HG02852 (cell line): ENCODE measurements at regions not wholly inside any gene's neighbourhood (a gene's known extent, or its start where the extent isn't known, plus 50 kb on each side); places are given as distances from the start of the nearest gene placed in this dataset.

ENCODE experiments used
- ATAC-seq: cut with Tn5 transposase; IDR thresholded peaks from one replicate; pipeline ENCODE4 v1.9.1; 2021; ENCODE audit warnings: mild to moderate bottlenecking, moderate library complexity; ENCODE audit not compliant: unreplicated experiment

- no peak for ATAC-seq
Observed at GRCh38 chr10:91691981-91692380, 59.1 kb upstream of the PPP1R3C start.

GRCh38 chr10:91690996-91691676 lies 58.3 kb upstream of the PPP1R3C start:
- ATAC-seq: no peak

- no peak for ATAC-seq
Observed at GRCh38 chr10:91690412-91690811, 57.5 kb upstream of the PPP1R3C start.

- no peak for ATAC-seq
Observed at GRCh38 chr10:91689731-91690168, 56.9 kb upstream of the PPP1R3C start.

- ATAC-seq: no peak
Observed at GRCh38 chr10:91684841-91685240, 52.0 kb upstream of the PPP1R3C start.

GRCh38 chr10:91683975-91684374 lies 51.1 kb upstream of the PPP1R3C start:
- no peak for ATAC-seq

GRCh38 chr10:91682912-91683311 lies 50.0 kb upstream of the PPP1R3C start:
- no peak for ATAC-seq
